HEK293T (cell line): ENCODE measurements at regions not wholly inside any gene's neighbourhood (a gene's known extent, or its start where the extent isn't known, plus 50 kb on each side); places are given as distances from the start of the nearest gene placed in this dataset.

Experiments
- FOXK2 ChIP-seq: fragments of 450-650 bp; IDR thresholded peaks from 2 replicates; pipeline ENCODE4 v1.6.1; 2016; ENCODE audit warnings: mild to moderate bottlenecking
- LEF1 ChIP-seq: fragments of 450-650 bp; IDR thresholded peaks from 2 replicates; pipeline ENCODE4 v1.6.1; 2017; ENCODE audit warnings: mild to moderate bottlenecking, borderline replicate concordance
- PKNOX1 ChIP-seq: fragments of 450-650 bp; IDR thresholded peaks from 2 replicates; pipeline ENCODE4 v1.6.1; 2016
- SP1 ChIP-seq: fragments of 450-650 bp; IDR thresholded peaks from 2 replicates; pipeline ENCODE4 v1.6.1; 2017

GRCh38 chr11:23127706-23128105 lies 267.4 kb upstream of the CCDC179 start:
- no peak for TF ChIP-seq SP1
- no peak for TF ChIP-seq LEF1
- no peak for TF ChIP-seq PKNOX1
- no peak for TF ChIP-seq FOXK2
